ENCODE measurements at regions not wholly inside any gene's neighbourhood (a gene's known extent, or its start where the extent isn't known, plus 50 kb on each side); places are given as distances from the start of the nearest gene placed in this dataset.

- DNase-seq (ENCODE audit: extremely low read depth, insufficient read length), result no peak
- TF ChIP-seq, protein P1, sequence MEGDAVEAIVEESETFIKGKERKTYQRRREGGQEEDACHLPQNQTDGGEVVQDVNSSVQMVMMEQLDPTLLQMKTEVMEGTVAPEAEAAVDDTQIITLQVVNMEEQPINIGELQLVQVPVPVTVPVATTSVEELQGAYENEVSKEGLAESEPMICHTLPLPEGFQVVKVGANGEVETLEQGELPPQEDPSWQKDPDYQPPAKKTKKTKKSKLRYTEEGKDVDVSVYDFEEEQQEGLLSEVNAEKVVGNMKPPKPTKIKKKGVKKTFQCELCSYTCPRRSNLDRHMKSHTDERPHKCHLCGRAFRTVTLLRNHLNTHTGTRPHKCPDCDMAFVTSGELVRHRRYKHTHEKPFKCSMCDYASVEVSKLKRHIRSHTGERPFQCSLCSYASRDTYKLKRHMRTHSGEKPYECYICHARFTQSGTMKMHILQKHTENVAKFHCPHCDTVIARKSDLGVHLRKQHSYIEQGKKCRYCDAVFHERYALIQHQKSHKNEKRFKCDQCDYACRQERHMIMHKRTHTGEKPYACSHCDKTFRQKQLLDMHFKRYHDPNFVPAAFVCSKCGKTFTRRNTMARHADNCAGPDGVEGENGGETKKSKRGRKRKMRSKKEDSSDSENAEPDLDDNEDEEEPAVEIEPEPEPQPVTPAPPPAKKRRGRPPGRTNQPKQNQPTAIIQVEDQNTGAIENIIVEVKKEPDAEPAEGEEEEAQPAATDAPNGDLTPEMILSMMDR (IDR thresholded peaks at IDR 0.05; ENCODE audit: insufficient read depth, low read length, poor library complexity, severe bottlenecking), result no peak
- no peak overlapping the region for H3K4me3 ChIP-seq (replicated peaks; ENCODE audit: low read depth, low read length)
- no peaks in the 10 kb centered on the region for H3K36me3 ChIP-seq (ENCODE audit: control insufficient read depth, insufficient read depth, low read length)
- no peaks in the 10 kb centered on the region for H3K27me3 ChIP-seq (replicated peaks; ENCODE audit: control insufficient read depth, insufficient read depth, low read length)
Measured at GRCh38 chr3:8256441-8257071, 245.1 kb upstream of the LMCD1 start.

- DNase-seq (ENCODE audit: extremely low read depth, insufficient read length), result no peak
- Histone ChIP-seq H3K27me3 (replicated peaks; ENCODE audit: control insufficient read depth, insufficient read depth, low read length) (no peaks in the 10 kb centered on the region), H3K4me3 (replicated peaks; ENCODE audit: low read depth, low read length) (no peak overlapping the region), H3K36me3 (ENCODE audit: control insufficient read depth, insufficient read depth, low read length) (no peaks in the 10 kb centered on the region)
- TF ChIP-seq, protein P1 (IDR thresholded peaks at IDR 0.05; ENCODE audit: insufficient read depth, low read length, poor library complexity, severe bottlenecking), result no peak
Measured at GRCh38 chr3:8261018-8261417, 240.6 kb upstream of the LMCD1 start.

DNA sequence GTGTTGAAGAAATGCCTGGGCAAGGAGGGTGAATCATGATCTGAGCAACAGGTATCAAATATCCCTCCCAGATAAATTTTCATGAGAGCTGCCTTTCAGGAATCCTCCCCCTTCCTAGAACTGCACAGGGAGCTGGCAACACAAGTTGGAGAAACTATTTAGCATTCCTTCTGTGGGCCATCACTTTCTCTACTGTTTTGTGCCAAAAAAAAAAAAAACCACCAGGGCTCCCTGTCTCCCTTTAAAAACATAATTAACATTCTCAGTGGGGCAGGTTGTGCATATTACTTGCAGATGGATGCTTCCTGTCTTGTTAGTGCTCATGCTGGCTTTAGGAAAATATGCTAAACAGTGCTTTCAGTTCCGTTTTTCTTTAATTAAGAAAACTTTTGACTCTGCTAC lies 234.9 kb upstream of the LMCD1 start:
- H3K4me3 ChIP-seq (replicated peaks; ENCODE audit: low read depth, low read length), result no peak overlapping the region
- no peak for DNase-seq (ENCODE audit: extremely low read depth, insufficient read length)
- H3K36me3 ChIP-seq (ENCODE audit: control insufficient read depth, insufficient read depth, low read length), result no peaks in the 10 kb centered on the region
- no peaks in the 10 kb centered on the region for H3K27me3 ChIP-seq (replicated peaks; ENCODE audit: control insufficient read depth, insufficient read depth, low read length)
- TF ChIP-seq, protein P1 (IDR thresholded peaks at IDR 0.05; ENCODE audit: insufficient read depth, low read length, poor library complexity, severe bottlenecking), result no peak

- Histone ChIP-seq H3K27me3 (replicated peaks; ENCODE audit: control insufficient read depth, insufficient read depth, low read length) (no peaks in the 10 kb centered on the region), H3K4me3 (replicated peaks; ENCODE audit: low read depth, low read length) (no peak overlapping the region), H3K36me3 (ENCODE audit: control insufficient read depth, insufficient read depth, low read length) (no peaks in the 10 kb centered on the region)
- TF ChIP-seq, protein P1 (IDR thresholded peaks at IDR 0.05; ENCODE audit: insufficient read depth, low read length, poor library complexity, severe bottlenecking), result no peak
- no peak for DNase-seq (ENCODE audit: extremely low read depth, insufficient read length)
Measured at GRCh38 chr3:8273479-8273878, 228.1 kb upstream of the LMCD1 start.

DNA sequence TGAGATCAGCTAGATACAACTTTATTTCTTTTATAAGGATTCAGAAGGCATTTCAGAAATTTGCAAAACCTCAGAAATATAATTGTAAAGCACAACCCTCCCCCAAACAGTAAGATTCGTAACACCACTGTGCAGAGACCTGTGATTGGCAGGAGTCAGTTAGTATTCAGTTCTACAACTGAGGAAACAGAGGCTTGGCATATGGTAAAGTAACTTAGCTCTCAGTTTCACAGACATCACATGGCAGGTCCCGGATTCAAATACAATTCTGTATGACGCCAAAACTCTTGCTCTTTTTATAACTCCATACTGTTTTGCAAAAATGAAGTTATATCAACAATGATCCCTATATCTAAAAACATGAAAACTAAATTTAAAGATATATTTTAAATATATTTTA lies 225.6 kb upstream of the LMCD1 start:
- no peaks in the 10 kb centered on the region for H3K36me3 ChIP-seq (ENCODE audit: control insufficient read depth, insufficient read depth, low read length)
- TF ChIP-seq, protein P1 (IDR thresholded peaks at IDR 0.05; ENCODE audit: insufficient read depth, low read length, poor library complexity, severe bottlenecking), result no peak
- H3K4me3 ChIP-seq (replicated peaks; ENCODE audit: low read depth, low read length), result no peak overlapping the region
- no peak for DNase-seq (ENCODE audit: extremely low read depth, insufficient read length)
- no peaks in the 10 kb centered on the region for H3K27me3 ChIP-seq (replicated peaks; ENCODE audit: control insufficient read depth, insufficient read depth, low read length)

DNA sequence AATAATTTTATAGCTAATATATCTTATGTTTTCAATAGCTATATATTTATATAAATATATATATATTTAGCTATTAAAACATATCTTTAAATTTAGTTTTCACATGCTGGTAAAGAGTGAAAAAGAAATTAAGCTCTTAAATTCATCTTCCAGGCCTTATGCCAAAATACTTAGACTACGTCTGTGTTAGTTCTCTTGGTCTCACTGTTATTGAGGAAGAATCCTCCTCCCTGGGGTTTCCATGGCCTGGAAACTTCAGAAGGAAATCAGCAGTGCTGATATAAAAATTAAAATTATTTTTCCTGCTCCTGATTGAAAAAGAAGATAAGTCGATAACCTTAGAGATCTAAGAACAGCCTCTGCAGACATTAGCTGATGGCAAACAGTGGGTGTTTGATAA lies 225.1 kb upstream of the LMCD1 start:
- no peak overlapping the region for H3K4me3 ChIP-seq (replicated peaks; ENCODE audit: low read depth, low read length)
- DNase-seq (ENCODE audit: extremely low read depth, insufficient read length), result no peak
- TF ChIP-seq, protein P1 (IDR thresholded peaks at IDR 0.05; ENCODE audit: insufficient read depth, low read length, poor library complexity, severe bottlenecking), result no peak
- no peaks in the 10 kb centered on the region for H3K27me3 ChIP-seq (replicated peaks; ENCODE audit: control insufficient read depth, insufficient read depth, low read length)
- no peaks in the 10 kb centered on the region for H3K36me3 ChIP-seq (ENCODE audit: control insufficient read depth, insufficient read depth, low read length)
